ENCODE measurements at regions not wholly inside any gene's neighbourhood (a gene's known extent, or its start where the extent isn't known, plus 50 kb on each side); places are given as distances from the start of the nearest gene placed in this dataset.

GRCh38 chr5:135127439-135128240 is 93.6 kb upstream of the PITX1 start:
- DNase-seq (ENCODE audit: extremely low read depth in 1 of 2, low read depth in 1 of 2), result no peak

- no peak for DNase-seq (ENCODE audit: extremely low read depth in 1 of 2, low read depth in 1 of 2)
Observed at GRCh38 chr5:135126688-135127438, 92.8 kb upstream of the PITX1 start.

- no peak for DNase-seq (ENCODE audit: extremely low read depth in 1 of 2, low read depth in 1 of 2)
Observed at GRCh38 chr5:135124724-135125123, 90.7 kb upstream of the PITX1 start.

- no peak for DNase-seq (ENCODE audit: extremely low read depth in 1 of 2, low read depth in 1 of 2)
Observed at GRCh38 chr5:135124128-135124527, 90.1 kb upstream of the PITX1 start.

- no peak for DNase-seq (ENCODE audit: extremely low read depth in 1 of 2, low read depth in 1 of 2)
Observed at GRCh38 chr5:135122797-135123196, 88.8 kb upstream of the PITX1 start.

GRCh38 chr5:135120951-135121350 is 86.9 kb upstream of the PITX1 start:
- DNase-seq (ENCODE audit: extremely low read depth in 1 of 2, low read depth in 1 of 2), result no peak

GRCh38 chr5:135119481-135119880 is 85.5 kb upstream of the PITX1 start:
- DNase-seq (ENCODE audit: extremely low read depth in 1 of 2, low read depth in 1 of 2), result no peak

GRCh38 chr5:135117590-135117989 is 83.6 kb upstream of the PITX1 start:
- DNase-seq (ENCODE audit: extremely low read depth in 1 of 2, low read depth in 1 of 2), result no peak

- DNase-seq (ENCODE audit: extremely low read depth in 1 of 2, low read depth in 1 of 2), result no peak
Observed at GRCh38 chr5:135116160-135116561, 82.1 kb upstream of the PITX1 start.

GRCh38 chr5:135115591-135115990 is 81.6 kb upstream of the PITX1 start:
- no peak for DNase-seq (ENCODE audit: extremely low read depth in 1 of 2, low read depth in 1 of 2)

- no peak for DNase-seq (ENCODE audit: extremely low read depth in 1 of 2, low read depth in 1 of 2)
Observed at GRCh38 chr5:135114759-135115158, 80.7 kb upstream of the PITX1 start.

GRCh38 chr5:135112008-135112725 is 78.1 kb upstream of the PITX1 start:
- no peak for DNase-seq (ENCODE audit: extremely low read depth in 1 of 2, low read depth in 1 of 2)

GRCh38 chr5:135110785-135111596 is 77.0 kb upstream of the PITX1 start:
- no peak for DNase-seq (ENCODE audit: extremely low read depth in 1 of 2, low read depth in 1 of 2)

- DNase-seq (ENCODE audit: extremely low read depth in 1 of 2, low read depth in 1 of 2), result no peak
Observed at GRCh38 chr5:135108992-135109391, 75.0 kb upstream of the PITX1 start.

GRCh38 chr5:135108569-135108968 is 74.5 kb upstream of the PITX1 start:
- no peak for DNase-seq (ENCODE audit: extremely low read depth in 1 of 2, low read depth in 1 of 2)

- DNase-seq (ENCODE audit: extremely low read depth in 1 of 2, low read depth in 1 of 2), result no peak
Observed at GRCh38 chr5:135107986-135108385, 74.0 kb upstream of the PITX1 start.

GRCh38 chr5:135106610-135107471 is 72.8 kb upstream of the PITX1 start:
- no peak for DNase-seq (ENCODE audit: extremely low read depth in 1 of 2, low read depth in 1 of 2)

GRCh38 chr5:135106136-135106535 is 72.1 kb upstream of the PITX1 start:
- no peak for DNase-seq (ENCODE audit: extremely low read depth in 1 of 2, low read depth in 1 of 2)

GRCh38 chr5:135105105-135105484 is 71.1 kb upstream of the PITX1 start:
- no peak for DNase-seq (ENCODE audit: extremely low read depth in 1 of 2, low read depth in 1 of 2)

GRCh38 chr5:135103575-135103853 is 69.5 kb upstream of the PITX1 start:
- no peak for DNase-seq (ENCODE audit: extremely low read depth in 1 of 2, low read depth in 1 of 2)
